Thymus (tissue), 11 donors: ENCODE measurements at regions not wholly inside any gene's neighbourhood (a gene's known extent, or its start where the extent isn't known, plus 50 kb on each side); places are given as distances from the start of the nearest gene placed in this dataset.

Experiments used
- DNase-seq, 9 donors: peaks; one replicate each; pipeline ENCODE4 v3.0.0-alpha.2; 2013; ENCODE audit warnings: low spot score in 9 of 9, low read depth in 6 of 9, missing footprints in 1 of 9
- H3K27ac ChIP-seq, 2 donors: one replicate each; pipeline ENCODE4 v1.5.1; 2013; ENCODE audit warnings: control low read depth in 1 of 2, low read depth in 1 of 2, low read length in 1 of 2, mild to moderate bottlenecking in 1 of 2, moderate library complexity in 1 of 2
- H3K27me3 ChIP-seq, 2 donors: one replicate each; pipeline ENCODE4 v1.5.1; 2013; ENCODE audit warnings: low read length in 1 of 2; ENCODE audit not compliant: control insufficient read depth in 2 of 2, insufficient read depth in 1 of 2
- H3K36me3 ChIP-seq, 2 donors: one replicate each; pipeline ENCODE4 v1.5.1; 2013; ENCODE audit warnings: low read length in 1 of 2, mild to moderate bottlenecking in 1 of 2, moderate library complexity in 1 of 2; ENCODE audit not compliant: control insufficient read depth in 2 of 2, insufficient read depth in 2 of 2
- H3K4me1 ChIP-seq, 2 donors: one replicate each; pipeline ENCODE4 v1.5.1; 2013; ENCODE audit warnings: low read length in 2 of 2; ENCODE audit not compliant: control insufficient read depth in 2 of 2, insufficient read depth in 2 of 2
- H3K4me3 ChIP-seq, 2 donors: one replicate each; pipeline ENCODE4 v1.5.1; 2013; ENCODE audit warnings: low read length in 2 of 2, control low read depth in 1 of 2, mild to moderate bottlenecking in 1 of 2
- H3K9me3 ChIP-seq, 2 donors: one replicate each; pipeline ENCODE4 v1.5.1; 2013; ENCODE audit warnings: low read length in 1 of 2, mild to moderate bottlenecking in 1 of 2; ENCODE audit not compliant: control insufficient read depth in 2 of 2, insufficient read depth in 1 of 2
- WGBS: extraction: QIAGEN DNeasy Blood & Tissue Kit; methylation state at CpG from one replicate; pipeline ENCODE4 v1.1.7; 2013; 5-methylcytosine and 5-hydroxymethylcytosine counted together
- donor health status: healthy.

DNA sequence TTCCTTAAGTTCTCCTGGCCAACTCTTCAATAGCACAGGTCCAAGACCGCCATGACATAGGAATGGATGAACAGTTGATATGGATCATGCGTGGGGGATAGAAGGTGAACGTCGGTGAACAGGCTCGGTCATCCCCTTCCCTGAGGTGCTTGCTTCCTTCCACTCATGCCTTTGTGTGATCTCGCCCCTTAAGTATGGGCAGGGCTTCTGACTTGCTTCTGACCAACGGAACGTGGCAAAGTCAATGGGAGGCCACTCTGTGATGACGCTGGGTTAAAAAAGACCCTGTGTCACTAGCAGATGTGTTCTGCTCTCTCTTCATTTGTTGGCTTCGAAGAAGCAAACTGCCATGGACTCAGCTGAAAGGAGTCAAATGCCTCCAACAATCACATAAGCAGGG is 240.5 kb upstream of the TUT7 start:
- no peak overlapping the region for H3K27ac ChIP-seq
- H3K27me3 ChIP-seq: no peaks in the 10 kb centered on the region
- H3K9me3 ChIP-seq: peaks cover 0 to 3% of the 10 kb centered on the region in 2 donors
- H3K4me1 ChIP-seq: no peaks in the 10 kb centered on the region
- DNase-seq: no peak
- H3K36me3 ChIP-seq: no peaks in the 10 kb centered on the region
- 94% methylated on average over 10 of the region's 10 CpGs for WGBS
- no peak overlapping the region for H3K4me3 ChIP-seq

DNA sequence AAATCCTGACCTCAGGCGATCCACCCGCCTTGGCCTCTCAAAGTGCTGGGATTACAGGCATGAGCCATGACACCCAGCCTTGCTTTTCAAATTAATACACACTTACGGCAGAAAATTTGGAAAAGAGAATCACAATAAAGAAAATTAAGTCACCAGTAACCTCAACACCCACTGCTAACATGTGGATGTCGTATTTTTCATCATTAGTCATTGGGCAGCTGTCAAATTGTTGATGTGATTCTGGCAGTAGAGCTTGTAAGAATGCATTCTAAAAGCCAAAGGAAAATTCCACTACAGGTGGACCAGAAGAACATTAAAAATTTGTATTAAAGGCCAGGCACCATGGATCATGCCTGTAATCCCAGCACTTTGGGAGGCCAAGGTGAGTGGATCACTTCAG is 237.3 kb upstream of the TUT7 start:
- no peak overlapping the region for H3K27ac ChIP-seq
- DNase-seq: no peak
- 95% methylated on average over 4 of the region's 4 CpGs for WGBS

DNA sequence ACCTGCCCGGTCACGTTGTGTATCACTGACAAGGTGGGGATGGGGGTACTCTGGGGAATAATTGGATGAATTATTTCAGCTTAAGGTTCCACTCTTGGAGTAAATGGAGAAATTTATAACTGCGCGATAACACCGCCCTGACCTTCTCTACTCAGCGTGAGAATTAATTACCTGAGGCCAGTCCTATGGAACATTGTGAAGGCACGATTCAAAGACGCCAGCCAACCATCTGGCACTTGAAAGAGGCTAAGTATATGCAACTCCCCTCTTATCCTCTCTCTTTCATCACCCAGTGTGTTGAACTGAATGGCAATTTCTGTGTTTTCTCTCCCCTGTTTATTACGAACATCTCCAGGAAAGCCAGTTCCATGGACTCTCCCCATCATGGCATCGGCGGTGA is 235.5 kb upstream of the TUT7 start:
- 95% methylated on average over 11 of the region's 11 CpGs for WGBS
- Histone ChIP-seq H3K27me3 (no peaks in the 10 kb centered on the region), H3K9me3 (peaks cover 0 to 3% of the 10 kb centered on the region in 2 donors), H3K4me3 (no peak overlapping the region), H3K4me1 (no peaks in the 10 kb centered on the region), H3K36me3 (no peaks in the 10 kb centered on the region), H3K27ac (no peak overlapping the region)
- no peak for DNase-seq

More for the DNA sequence above, 237.3 kb upstream of the TUT7 start:
- H3K4me1 ChIP-seq: no peaks in the 10 kb centered on the region
- H3K36me3 ChIP-seq: no peaks in the 10 kb centered on the region
- H3K9me3 ChIP-seq: peaks cover 0 to 3% of the 10 kb centered on the region in 2 donors
- no peaks in the 10 kb centered on the region for H3K27me3 ChIP-seq
- no peak overlapping the region for H3K4me3 ChIP-seq

DNA sequence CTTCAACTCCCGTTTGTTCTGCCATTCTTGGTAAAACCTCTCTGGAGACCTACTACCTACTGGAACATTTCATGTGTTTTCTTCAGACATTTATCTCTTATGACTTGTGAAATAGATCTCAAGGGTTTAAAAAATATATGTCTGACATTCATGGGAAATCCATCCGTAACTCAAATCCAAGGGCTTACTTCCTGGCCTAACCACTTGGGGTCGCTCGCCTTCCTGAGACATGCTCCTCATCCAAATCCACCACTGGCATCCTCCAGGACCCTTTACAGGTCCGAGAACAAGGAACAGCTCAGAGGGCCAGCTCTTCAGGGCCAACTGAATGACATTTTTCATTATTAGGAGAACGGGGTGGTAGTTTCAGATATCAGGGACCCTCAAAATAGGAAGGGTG is 235.1 kb upstream of the TUT7 start:
- 89% methylated on average over 6 of the region's 6 CpGs for WGBS
- Histone ChIP-seq H3K9me3 (peaks cover 0 to 3% of the 10 kb centered on the region in 2 donors), H3K27ac (no peak overlapping the region), H3K36me3 (no peaks in the 10 kb centered on the region), H3K27me3 (no peaks in the 10 kb centered on the region), H3K4me3 (no peak overlapping the region), H3K4me1 (no peaks in the 10 kb centered on the region)
- no peak for DNase-seq

DNA sequence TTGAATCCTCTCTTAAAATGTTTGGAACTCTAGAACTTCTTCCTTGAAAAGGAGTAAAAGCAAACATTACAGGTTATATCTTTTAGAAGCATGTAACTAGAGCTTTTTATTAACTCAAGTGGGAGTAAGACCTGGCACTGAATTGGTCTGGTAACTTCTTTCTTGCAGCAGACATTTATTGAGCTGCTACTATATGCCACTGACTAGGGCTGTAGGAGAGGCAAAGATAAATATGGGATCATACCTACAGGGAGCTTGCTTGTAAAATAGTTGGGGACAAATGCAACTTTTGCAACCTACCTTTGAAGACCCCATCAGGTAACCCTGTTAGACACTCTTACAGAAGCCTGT is 231.9 kb upstream of the TUT7 start:
- no peak for DNase-seq
- no peaks in the 10 kb centered on the region for H3K9me3 ChIP-seq
- H3K4me1 ChIP-seq: no peaks in the 10 kb centered on the region
- no peaks in the 10 kb centered on the region for H3K27me3 ChIP-seq
- H3K27ac ChIP-seq: no peak overlapping the region
- H3K36me3 ChIP-seq: no peaks in the 10 kb centered on the region
- no peak overlapping the region for H3K4me3 ChIP-seq

DNA sequence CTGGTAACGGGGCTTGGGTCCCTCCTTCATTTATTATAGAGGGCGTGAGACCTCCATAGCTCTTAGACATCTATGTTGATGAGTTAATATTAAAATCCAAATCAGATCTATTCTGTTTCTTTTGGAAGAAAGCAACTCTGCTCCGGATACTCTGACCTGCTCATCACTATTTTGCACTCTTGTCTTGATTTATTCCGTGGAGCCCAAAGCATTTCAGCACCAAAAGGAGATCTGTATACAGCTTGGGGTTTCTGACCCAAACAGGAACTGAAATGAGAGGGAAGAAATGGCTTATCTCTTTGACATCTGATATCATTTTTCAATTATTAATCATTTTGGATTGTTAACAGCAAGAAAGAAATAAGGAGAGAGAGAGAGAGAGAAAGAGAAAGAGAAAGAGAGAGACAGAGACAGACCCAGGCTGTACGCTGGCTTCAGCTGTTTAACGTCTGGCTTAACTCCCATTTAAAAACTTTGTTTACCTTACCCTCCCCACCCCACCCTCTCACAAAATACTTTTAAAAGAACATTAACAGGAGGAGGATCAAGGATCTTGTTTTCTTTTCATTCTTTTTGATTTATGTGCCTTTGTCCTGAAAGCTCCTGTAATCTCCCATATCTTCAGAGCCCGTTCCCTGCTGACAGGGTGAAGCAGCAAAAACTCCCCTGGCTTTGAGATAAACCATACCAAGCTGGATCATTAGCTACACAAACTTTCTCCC is 231.4 kb upstream of the TUT7 start:
- H3K27me3 ChIP-seq: no peaks in the 10 kb centered on the region
- H3K4me3 ChIP-seq: no peak overlapping the region
- WGBS: 71% methylated on average over 7 of the region's 7 CpGs
- no peaks in the 10 kb centered on the region for H3K36me3 ChIP-seq
- H3K4me1 ChIP-seq: no peaks in the 10 kb centered on the region
- peak overlapping the region in 1 of 2 donors; percentile 32 for H3K27ac ChIP-seq
- H3K9me3 ChIP-seq: no peaks in the 10 kb centered on the region
- no peak for DNase-seq

DNA sequence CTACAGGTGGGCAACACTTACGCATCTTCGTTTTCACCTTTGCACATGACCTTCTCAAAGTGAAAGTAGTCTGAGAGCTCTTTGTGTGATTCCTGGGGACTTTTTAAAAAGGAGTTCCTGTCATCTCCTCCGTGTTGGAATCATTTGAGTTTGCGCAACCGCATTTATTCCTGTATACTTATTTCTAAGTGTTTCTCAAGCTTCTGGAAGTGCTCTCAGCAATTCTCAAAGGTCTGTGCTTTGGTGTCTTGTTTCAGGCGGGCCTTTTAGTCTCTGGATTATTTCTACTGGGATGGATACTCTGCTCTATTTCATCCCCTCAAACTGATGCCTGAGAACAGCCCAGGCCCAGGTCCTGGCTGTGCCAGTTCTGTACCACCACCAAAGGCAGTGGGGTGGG is 226.5 kb upstream of the TUT7 start:
- DNase-seq: no peak
- Histone ChIP-seq H3K27me3 (no peaks in the 10 kb centered on the region), H3K9me3 (no peaks in the 10 kb centered on the region), H3K4me1 (no peaks in the 10 kb centered on the region), H3K4me3 (no peak overlapping the region), H3K36me3 (no peaks in the 10 kb centered on the region), H3K27ac (no peak overlapping the region)
- WGBS: 93% methylated on average over 6 of the region's 6 CpGs

DNA sequence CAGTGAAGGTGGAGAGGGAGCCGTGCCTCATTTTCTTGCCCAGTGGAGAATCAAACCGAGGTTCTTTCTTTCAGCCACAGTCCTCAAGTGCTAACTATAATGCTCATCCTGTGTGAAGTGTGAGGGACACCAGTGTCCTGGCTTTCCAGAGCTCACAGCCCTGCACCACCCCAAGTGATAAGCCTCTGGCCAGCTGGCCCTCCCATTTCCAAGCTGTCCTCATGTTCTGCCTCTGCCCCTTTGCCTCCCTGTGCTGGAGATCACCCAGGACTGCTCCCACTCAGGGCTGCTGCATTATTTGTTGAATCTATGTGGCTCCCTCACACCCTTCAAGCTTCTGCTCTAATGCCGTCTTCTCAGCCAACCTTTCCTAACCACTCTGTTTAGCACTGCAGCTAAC is 224.5 kb upstream of the TUT7 start:
- 94% methylated on average over 3 of the region's 3 CpGs for WGBS
- Histone ChIP-seq H3K27ac (no peak overlapping the region), H3K27me3 (no peaks in the 10 kb centered on the region), H3K4me3 (no peak overlapping the region), H3K9me3 (no peaks in the 10 kb centered on the region), H3K4me1 (no peaks in the 10 kb centered on the region), H3K36me3 (no peaks in the 10 kb centered on the region)
- DNase-seq: no peak

DNA sequence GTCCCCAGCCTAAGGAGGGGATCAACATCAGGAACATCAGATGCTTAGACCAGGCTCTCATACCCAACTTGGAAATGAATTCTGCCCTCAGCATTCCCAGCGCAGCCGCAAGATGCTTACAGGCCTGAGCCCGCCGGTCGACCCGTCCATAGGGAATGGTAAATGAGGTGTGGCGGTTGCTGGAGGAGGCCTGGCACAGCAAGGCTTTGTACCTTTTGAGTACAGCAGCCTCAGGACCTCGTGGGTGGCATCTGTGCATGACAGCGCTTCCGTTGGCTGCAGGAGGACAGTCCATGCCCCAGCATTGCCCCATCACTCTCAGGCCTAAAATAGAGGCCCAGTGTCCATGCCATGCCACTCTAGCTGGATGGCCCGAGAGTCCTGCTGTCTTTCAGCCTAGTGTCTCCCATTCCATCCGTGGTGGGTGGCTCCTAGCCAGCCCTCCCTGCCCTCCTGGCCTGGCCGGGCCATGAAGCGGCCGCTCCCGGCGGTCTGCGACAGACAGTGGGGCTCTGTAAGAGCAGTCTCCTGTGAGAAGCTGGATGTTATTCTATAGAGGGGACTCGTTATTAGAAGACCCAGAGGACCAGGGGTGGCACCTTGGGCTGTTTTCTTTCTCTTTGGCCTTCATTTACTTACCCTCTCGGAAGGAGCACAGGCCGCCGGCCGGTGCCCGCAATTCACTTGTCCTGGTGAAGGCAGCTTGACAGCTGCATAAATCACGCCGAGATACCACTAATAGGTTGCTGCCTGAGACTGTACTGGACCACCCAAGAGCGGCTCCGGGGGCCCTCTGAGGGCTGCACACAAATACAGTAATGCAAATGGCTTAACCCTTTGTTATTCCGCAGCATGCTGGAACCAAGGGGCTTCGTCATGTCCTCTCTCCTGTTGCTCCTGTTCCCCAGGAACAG is 223.5 kb upstream of the TUT7 start:
- Histone ChIP-seq H3K4me1 (no peaks in the 10 kb centered on the region), H3K4me3 (no peak overlapping the region), H3K9me3 (no peaks in the 10 kb centered on the region), H3K27ac (no peak overlapping the region), H3K27me3 (no peaks in the 10 kb centered on the region), H3K36me3 (no peaks in the 10 kb centered on the region)
- no peak for DNase-seq
- WGBS: 83% methylated on average over 30 of the region's 30 CpGs
